Ishikawa (cell line): ENCODE measurements at regions not wholly inside any gene's neighbourhood (a gene's known extent, or its start where the extent isn't known, plus 50 kb on each side); places are given as distances from the start of the nearest gene placed in this dataset.

Experiments used
- NFIC ChIP-seq: IDR thresholded peaks from 2 replicates; pipeline ENCODE4 v1.6.1; 2012
- REST ChIP-seq: IDR thresholded peaks from 2 replicates; pipeline ENCODE4 v1.6.1; 2012; ENCODE audit warnings: low read depth, mild to moderate bottlenecking
- ZBTB7A ChIP-seq: IDR thresholded peaks from 2 replicates; pipeline ENCODE4 v1.6.1; 2012; ENCODE audit warnings: low read depth

DNA sequence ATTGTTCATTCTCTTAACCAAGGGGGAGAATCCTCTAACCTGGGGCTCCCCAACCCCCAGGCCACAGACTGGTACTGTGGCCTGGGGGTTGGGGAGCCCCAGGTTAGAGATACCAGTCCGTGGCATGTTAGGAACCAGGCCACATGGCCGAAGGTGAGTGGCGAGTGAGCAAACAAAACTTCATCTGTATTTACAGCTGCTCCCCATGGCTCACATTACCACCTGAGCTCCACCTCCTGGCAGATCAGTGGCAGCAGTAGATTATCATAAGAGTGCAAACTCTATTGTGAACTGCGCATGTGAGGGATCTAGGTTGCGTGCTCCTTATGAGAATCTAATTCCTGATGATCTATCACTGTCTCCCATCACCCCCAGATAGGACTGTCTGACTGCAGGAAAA lies 957.2 kb upstream of the PRKX start:
- TF ChIP-seq REST = no peak
- TF ChIP-seq ZBTB7A = no peak
- no peak for TF ChIP-seq NFIC
